Fibroblast of pulmonary artery (primary cell): ENCODE measurements at regions not wholly inside any gene's neighbourhood (a gene's known extent, or its start where the extent isn't known, plus 50 kb on each side); places are given as distances from the start of the nearest gene placed in this dataset.

Experiments used
- DNase-seq: peaks from one replicate; pipeline ENCODE4 v3.0.0-alpha.2; 2010; ENCODE audit warnings: low read depth
- H3K4me3 ChIP-seq: replicated peaks from 2 replicates; pipeline ENCODE4 v1.5.1; 2011; ENCODE audit warnings: low read depth, mild to moderate bottlenecking, control low read depth, low read length, moderate library complexity
- TF ChIP-seq, protein P1 (sequence below): IDR thresholded peaks from 2 replicates; pipeline ENCODE4 v1.5.1; 2011; ENCODE audit warnings: mild to moderate bottlenecking, control low read depth, low read length, inconsistent platforms; ENCODE audit errors: missing control alignments

DNA sequence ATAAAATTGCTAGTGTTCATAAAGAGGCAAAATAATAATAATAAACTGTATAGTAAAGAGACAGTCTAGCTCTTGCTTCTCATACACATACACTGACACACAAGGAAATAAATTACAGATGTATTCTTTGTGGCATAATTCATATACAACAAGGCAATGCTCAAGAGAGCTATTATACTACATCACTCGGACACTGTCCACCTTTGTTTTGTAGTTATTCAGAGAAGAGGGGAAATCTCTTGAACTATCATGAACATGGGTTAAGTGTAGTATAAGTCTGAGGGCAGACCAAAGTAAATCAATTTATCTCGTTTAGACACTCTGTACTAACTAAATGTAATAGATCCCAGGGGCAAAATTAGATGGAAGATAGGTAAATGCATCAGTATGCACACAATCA lies 72.7 kb upstream of the PHIP start:
- TF ChIP-seq, protein P1, sequence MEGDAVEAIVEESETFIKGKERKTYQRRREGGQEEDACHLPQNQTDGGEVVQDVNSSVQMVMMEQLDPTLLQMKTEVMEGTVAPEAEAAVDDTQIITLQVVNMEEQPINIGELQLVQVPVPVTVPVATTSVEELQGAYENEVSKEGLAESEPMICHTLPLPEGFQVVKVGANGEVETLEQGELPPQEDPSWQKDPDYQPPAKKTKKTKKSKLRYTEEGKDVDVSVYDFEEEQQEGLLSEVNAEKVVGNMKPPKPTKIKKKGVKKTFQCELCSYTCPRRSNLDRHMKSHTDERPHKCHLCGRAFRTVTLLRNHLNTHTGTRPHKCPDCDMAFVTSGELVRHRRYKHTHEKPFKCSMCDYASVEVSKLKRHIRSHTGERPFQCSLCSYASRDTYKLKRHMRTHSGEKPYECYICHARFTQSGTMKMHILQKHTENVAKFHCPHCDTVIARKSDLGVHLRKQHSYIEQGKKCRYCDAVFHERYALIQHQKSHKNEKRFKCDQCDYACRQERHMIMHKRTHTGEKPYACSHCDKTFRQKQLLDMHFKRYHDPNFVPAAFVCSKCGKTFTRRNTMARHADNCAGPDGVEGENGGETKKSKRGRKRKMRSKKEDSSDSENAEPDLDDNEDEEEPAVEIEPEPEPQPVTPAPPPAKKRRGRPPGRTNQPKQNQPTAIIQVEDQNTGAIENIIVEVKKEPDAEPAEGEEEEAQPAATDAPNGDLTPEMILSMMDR: no peak
- DNase-seq: no peak
- H3K4me3 ChIP-seq: no peak overlapping the region

GRCh38 chr6:79149884-79150283 lies 71.8 kb upstream of the PHIP start:
- TF ChIP-seq, protein P1: no peak
- no peak overlapping the region for H3K4me3 ChIP-seq
- DNase-seq: no peak

GRCh38 chr6:79146421-79146820 lies 68.4 kb upstream of the PHIP start:
- H3K4me3 ChIP-seq: no peak overlapping the region
- DNase-seq: no peak
- TF ChIP-seq, protein P1: no peak

GRCh38 chr6:79145301-79145700 lies 67.2 kb upstream of the PHIP start:
- H3K4me3 ChIP-seq: no peak overlapping the region
- DNase-seq: no peak
- TF ChIP-seq, protein P1: no peak

DNA sequence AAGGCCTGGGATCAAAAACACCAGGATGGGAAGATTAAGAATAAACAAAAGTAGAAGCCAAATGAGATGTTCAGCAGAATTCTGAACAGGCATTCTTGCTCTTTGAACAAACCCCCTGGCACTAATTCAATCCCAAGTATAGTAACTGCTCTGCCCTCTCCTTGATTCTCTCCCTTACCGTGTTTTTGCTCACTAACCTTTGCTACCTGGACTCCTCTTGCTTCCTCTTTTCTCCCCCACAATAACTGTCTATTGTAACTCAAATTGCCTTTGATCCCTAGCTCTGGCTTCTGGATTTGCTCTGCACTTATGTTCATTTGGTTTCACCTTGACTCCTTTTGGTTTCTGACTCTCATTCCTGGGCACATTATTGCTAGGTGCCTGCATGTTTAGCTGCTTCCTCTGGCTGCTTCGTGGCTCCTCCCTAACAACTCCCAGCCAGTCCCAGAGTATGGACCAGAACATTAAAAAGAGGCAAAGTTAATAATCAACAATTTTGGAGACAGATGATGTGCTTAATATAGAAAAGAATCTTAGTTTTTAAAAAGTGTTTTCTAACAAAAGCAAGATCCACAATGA lies 65.4 kb upstream of the PHIP start:
- DNase-seq: no peak
- no peak overlapping the region for H3K4me3 ChIP-seq
- TF ChIP-seq, protein P1: no peak

- peak; percentile 1 for DNase-seq
- no peak overlapping the region for H3K4me3 ChIP-seq
- TF ChIP-seq, protein P1: no peak
Observed at GRCh38 chr6:79138146-79138545, 60.1 kb upstream of the PHIP start.

GRCh38 chr6:79137671-79138070 lies 59.6 kb upstream of the PHIP start:
- no peak overlapping the region for H3K4me3 ChIP-seq
- no peak for DNase-seq
- TF ChIP-seq, protein P1: no peak
